K562 (cell line): ENCODE measurements at regions not wholly inside any gene's neighbourhood (a gene's known extent, or its start where the extent isn't known, plus 50 kb on each side); places are given as distances from the start of the nearest gene placed in this dataset.

Experiments
- ATAC-seq: fragments of 200-7000 bp; cut with Tn5 transposase; 3 replicates; pipeline ENCODE4 v1.9.1; 2020; ENCODE audit warnings: moderate library complexity
- BruUV-seq: library from RNA; stranded (reverse); fragments of 400-500 nt; replicated peaks from 2 replicates; lab custom pipeline; 2021; lab: Mats Ljungman, UMichigan
- CTCF ChIA-PET: fragments of 300-600 bp; formaldehyde crosslinking; extraction: SDS; loops from one replicate; lab custom pipeline; 2021; ENCODE audit warnings: low intra/inter-chr PET ratio; lab: Yijun Ruan, JAX
- POLR2A ChIA-PET: fragments of 300-600, 350-650 bp; sonication (Branson Sonifier 250); formaldehyde crosslinking; extraction: SDS; loops from one replicate; lab custom pipeline; 2021; ENCODE audit warnings: antibody characterized with exemption, inconsistent platforms; lab: Yijun Ruan, JAX
- DNase-seq, 4 experiments: peaks; one replicate each; pipeline versions ENCODE4 v3.0.0 to v3.0.0-alpha.2; 2011 to 2018; ENCODE audit warnings: low spot score in 3 of 4, mixed read lengths in 3 of 4; ENCODE audit errors: extremely low read depth in 1 of 4
- FAIRE-seq: peaks from 2 replicates; lab custom pipeline; 2011; peaks lifted over from hg19 to GRCh38; lab: Jason Lieb, UNC
- H2AFZ ChIP-seq: 2 replicates; pipeline ENCODE4 v1.6.0; 2011; ENCODE audit warnings: low read depth, low read length, control low read depth, inconsistent platforms
- H3K27ac ChIP-seq: fragments of 200-600 bp; 3 replicates; pipeline ENCODE4 v1.8.0; 2011; ENCODE audit warnings: low read depth, mild to moderate bottlenecking, control low read depth, inconsistent platforms, low read length, moderate library complexity, mixed read lengths; ENCODE audit errors: extremely low read depth
- H3K27me3 ChIP-seq, 2 experiments: fragments of 300-600 bp in 1 of 2; 2 replicates in 1 of 2; 3 replicates in 1 of 2; pipeline versions ENCODE4 v1.6.0 to v1.8.0; 2011; ENCODE audit warnings: inconsistent platforms in 2 of 2, low read length in 2 of 2, mild to moderate bottlenecking in 1 of 2, mixed read lengths in 1 of 2, moderate library complexity in 1 of 2; ENCODE audit not compliant: control insufficient read depth in 2 of 2, insufficient read depth in 2 of 2
- H3K36me3 ChIP-seq: fragments of 300-600 bp; 3 replicates; pipeline ENCODE4 v1.8.0; 2011; ENCODE audit warnings: mild to moderate bottlenecking, low read length, inconsistent platforms; ENCODE audit not compliant: control insufficient read depth, insufficient read depth
- H3K4me1 ChIP-seq, 2 experiments: fragments of 200-600 bp in 1 of 2; replicated peaks in 1 of 2; 2 replicates in 1 of 2; 3 replicates in 1 of 2; pipeline versions ENCODE4 v1.5.1 to v1.8.0; 2011; ENCODE audit warnings: inconsistent platforms in 2 of 2, low read length in 2 of 2, mild to moderate bottlenecking in 1 of 2, mixed read lengths in 1 of 2, moderate library complexity in 1 of 2; ENCODE audit not compliant: control insufficient read depth in 2 of 2, insufficient read depth in 2 of 2
- H3K4me2 ChIP-seq: 2 replicates; pipeline ENCODE4 v1.6.1; 2011; ENCODE audit warnings: low read length, control low read depth, inconsistent platforms, mixed read lengths; ENCODE audit not compliant: insufficient read depth
- H3K4me3 ChIP-seq: fragments of 200-600 bp; sonication (generic), shearing (Covaris generic); 2 replicates; pipeline ENCODE4 v1.5.1; 2016; ENCODE audit warnings: control low read depth, inconsistent platforms
- H3K79me2 ChIP-seq: fragments of 200-600 bp; 3 replicates; pipeline ENCODE4 v1.8.0; 2011; ENCODE audit warnings: low read length, inconsistent platforms; ENCODE audit not compliant: control insufficient read depth, insufficient read depth
- H3K9ac ChIP-seq, 2 experiments: 2 replicates each; pipeline versions ENCODE4 v1.6.0 to v1.6.1; 2011; ENCODE audit warnings: low read depth in 2 of 2, low read length in 2 of 2, control low read depth in 1 of 2, inconsistent platforms in 1 of 2, mild to moderate bottlenecking in 1 of 2, mixed read lengths in 1 of 2; ENCODE audit not compliant: insufficient read depth in 1 of 2
- H3K9me1 ChIP-seq: one replicate; pipeline ENCODE4 v1.6.0; 2011; ENCODE audit warnings: inconsistent platforms, mild to moderate bottlenecking, low read length, moderate library complexity; ENCODE audit not compliant: control insufficient read depth, insufficient read depth
- H3K9me3 ChIP-seq: replicated peaks from 2 replicates; pipeline ENCODE4 v1.5.1; 2011; ENCODE audit warnings: low read depth, low read length, inconsistent platforms; ENCODE audit not compliant: control insufficient read depth, insufficient read depth
- H4K20me1 ChIP-seq: replicated peaks from 2 replicates; pipeline ENCODE4 v1.6.1; 2011; ENCODE audit warnings: low read length, inconsistent platforms, mixed read lengths; ENCODE audit not compliant: control insufficient read depth, insufficient read depth
- CXXC5 ChIP-seq: fragments of 250-450 bp; sonication (Bioruptor Pico); IDR thresholded peaks from 2 replicates; pipeline ENCODE4 v1.8.0; 2022; ENCODE audit warnings: inconsistent platforms, mild to moderate bottlenecking, moderate library complexity
- GABPA ChIP-seq: fragments of 200-800 bp; sonication (Bioruptor generic); conservative IDR thresholded peaks from 2 replicates; pipeline ENCODE4 v1.6.1; 2016; ENCODE audit warnings: low read depth, missing genetic modification characterization, missing compliant biosample characterization
- NFE2L1 ChIP-seq: fragments of 450-650 bp; IDR thresholded peaks from 2 replicates; pipeline ENCODE4 v1.6.1; 2016; ENCODE audit warnings: missing genetic modification characterization, low read depth, mild to moderate bottlenecking, missing compliant biosample characterization, moderate library complexity, borderline replicate concordance
- NFIC ChIP-seq: fragments of 450-650 bp; IDR thresholded peaks from 2 replicates; pipeline ENCODE4 v1.6.1; 2017; ENCODE audit warnings: mild to moderate bottlenecking, inconsistent platforms
- THRAP3 ChIP-seq: fragments of 450-650 bp; IDR thresholded peaks from 2 replicates; pipeline ENCODE4 v1.6.1; 2016; ENCODE audit warnings: mild to moderate bottlenecking, inconsistent platforms, borderline replicate concordance
- ZNF146 ChIP-seq: IDR thresholded peaks from one replicate; pipeline ENCODE4 v1.6.1; 2018; ENCODE audit warnings: missing compliant biosample characterization; ENCODE audit not compliant: unreplicated experiment
- WGBS: fragments of 100-300 bp; shearing (Covaris generic); methylation state at CpG from one replicate; pipeline ENCODE4 v1.1.6; 2016; ENCODE audit warnings: low coverage, mixed read lengths; ENCODE audit not compliant: insufficient coverage; ENCODE audit errors: missing lambda C conversion rate; 5-methylcytosine and 5-hydroxymethylcytosine counted together
- in situ Hi-C: fragments of 300-500 bp; cut with MboI; formaldehyde crosslinking; loops from 4 replicates; pipeline ENCODE4 v1.15.0; 2018; ENCODE audit warnings: inconsistent platforms, mixed read lengths
- intact Hi-C: fragments of 100-400 bp; cut with micrococcal nuclease; formaldehyde crosslinking; loops from 2 replicates; pipeline ENCODE4 v1.14.2; 2022
- TF ChIP-seq, protein P1 (sequence below): sonication (generic); formaldehyde crosslinking; IDR thresholded peaks from 2 replicates; pipeline ENCODE4 v1.8.0; 2022; ENCODE audit warnings: mild to moderate bottlenecking, missing genetic modification reagents

DNA sequence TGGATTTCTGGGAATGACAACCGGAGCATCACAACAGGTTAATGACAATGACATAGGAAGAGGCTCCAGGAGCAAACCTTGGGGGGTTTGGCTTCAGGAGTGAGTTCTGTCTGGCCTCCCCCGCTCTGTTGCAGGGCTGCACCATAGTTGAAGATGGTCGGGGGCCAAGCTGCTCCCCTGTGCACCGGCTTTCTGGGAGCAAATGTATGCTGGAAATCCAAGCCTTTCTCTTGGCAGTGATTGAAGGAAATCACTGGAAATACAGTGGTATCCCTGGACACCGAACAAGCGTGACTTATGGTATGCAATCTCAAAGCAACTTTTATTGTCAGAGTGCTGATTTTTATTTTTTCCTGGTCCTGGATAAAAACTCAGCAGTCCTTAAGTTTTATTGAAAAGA lies 251.9 kb upstream of the ZNF32 start:
- H3K27ac ChIP-seq: no peak overlapping the region
- ChIA-PET POLR2A (interaction anchor here (0.6 to 1.9 kb wide), 2 partner anchors 10 to 19 kb away, joined by 3 to 7 read pairs; no protein-coding TSS in a partner anchor), CTCF (no interaction called here)
- H3K9ac ChIP-seq: no peak overlapping the region
- in situ Hi-C loops (no loop called here), intact Hi-C loops (no loop called here)
- DNase-seq (no peak), ATAC-seq (no peak), FAIRE-seq (no peak)
- H3K27me3 ChIP-seq: peaks cover 10 to 31% of the 10 kb centered on the region in 2 experiments; a peak in 4 of 5 replicates
- no peaks in the 10 kb centered on the region for H3K9me3 ChIP-seq
- TF ChIP-seq THRAP3: no peak
- TF ChIP-seq, protein P1, sequence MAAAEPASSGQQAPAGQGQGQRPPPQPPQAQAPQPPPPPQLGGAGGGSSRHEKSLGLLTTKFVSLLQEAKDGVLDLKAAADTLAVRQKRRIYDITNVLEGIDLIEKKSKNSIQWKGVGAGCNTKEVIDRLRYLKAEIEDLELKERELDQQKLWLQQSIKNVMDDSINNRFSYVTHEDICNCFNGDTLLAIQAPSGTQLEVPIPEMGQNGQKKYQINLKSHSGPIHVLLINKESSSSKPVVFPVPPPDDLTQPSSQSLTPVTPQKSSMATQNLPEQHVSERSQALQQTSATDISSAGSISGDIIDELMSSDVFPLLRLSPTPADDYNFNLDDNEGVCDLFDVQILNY (CRISPR knock-in tag): no peak
- TF ChIP-seq CXXC5 (CRISPR knock-in tag): no peak
- no peak for TF ChIP-seq GABPA (tag)
- no peak for TF ChIP-seq NFIC
- TF ChIP-seq NFE2L1 (tag): no peak
- no peak for TF ChIP-seq ZNF146 (CRISPR knock-in tag)
- no TSS peak for BruUV-seq
- no peaks in the 10 kb centered on the region for H3K79me2 ChIP-seq
- H3K4me2 ChIP-seq: no peak overlapping the region
- H2AFZ ChIP-seq: no peak overlapping the region
- peaks cover 12% of the 10 kb centered on the region; the same call in 1 of the 2 replicates for H4K20me1 ChIP-seq
- H3K4me3 ChIP-seq: no peak overlapping the region
- WGBS: 0% methylated on average over 6 of the region's 6 CpGs
- no peaks in the 10 kb centered on the region for H3K4me1 ChIP-seq
- no peaks in the 10 kb centered on the region for H3K9me1 ChIP-seq
- no peaks in the 10 kb centered on the region for H3K36me3 ChIP-seq
